ENCODE measurements at regions not wholly inside any gene's neighbourhood (a gene's known extent, or its start where the extent isn't known, plus 50 kb on each side); places are given as distances from the start of the nearest gene placed in this dataset.

- DNase-seq, result peak; percentile 30
Measured at GRCh38 chr4:53767482-53767881, 176.2 kb upstream of the LNX1 start.

- no peak for DNase-seq
Measured at GRCh38 chr4:53764761-53765490, 173.6 kb upstream of the LNX1 start.

GRCh38 chr4:53763813-53764597 is 172.7 kb upstream of the LNX1 start:
- DNase-seq, result peak; percentile 68

GRCh38 chr4:53755656-53756055 is 164.4 kb upstream of the LNX1 start:
- no peak for DNase-seq

GRCh38 chr4:53752124-53752523 is 160.8 kb upstream of the LNX1 start:
- no peak for DNase-seq

GRCh38 chr4:53748328-53748772 is 157.1 kb upstream of the LNX1 start:
- no peak for DNase-seq

GRCh38 chr4:53747401-53747800 is 156.1 kb upstream of the LNX1 start:
- no peak for DNase-seq

GRCh38 chr4:53744446-53745160 is 153.3 kb upstream of the LNX1 start:
- no peak for DNase-seq

GRCh38 chr4:53734584-53735353 is 143.5 kb upstream of the LNX1 start:
- DNase-seq, result peak; percentile 6

GRCh38 chr4:53734182-53734581 is 142.9 kb upstream of the LNX1 start:
- DNase-seq, result no peak

- DNase-seq, result no peak
Measured at GRCh38 chr4:53732661-53733060, 141.4 kb upstream of the LNX1 start.

- DNase-seq, result no peak
Measured at GRCh38 chr4:53730031-53730805, 138.9 kb upstream of the LNX1 start.

GRCh38 chr4:53722110-53722509 is 130.8 kb upstream of the LNX1 start:
- no peak for DNase-seq

GRCh38 chr4:53721263-53721662 is 130.0 kb upstream of the LNX1 start:
- no peak for DNase-seq

- DNase-seq, result no peak
Measured at GRCh38 chr4:53720776-53721175, 129.5 kb upstream of the LNX1 start.

- no peak for DNase-seq
Measured at GRCh38 chr4:53717064-53717549, 125.8 kb upstream of the LNX1 start.

- no peak for DNase-seq
Measured at GRCh38 chr4:53716471-53717063, 125.3 kb upstream of the LNX1 start.

GRCh38 chr4:53716011-53716410 is 124.7 kb upstream of the LNX1 start:
- no peak for DNase-seq

- no peak for DNase-seq
Measured at GRCh38 chr4:53714236-53715140, 123.2 kb upstream of the LNX1 start.

- DNase-seq, result no peak
Measured at GRCh38 chr4:53713767-53714166, 122.5 kb upstream of the LNX1 start.

All from kidney glomerular epithelial cell (primary cell).